Fibroblast of skin of scalp (primary cell): ENCODE measurements at regions not wholly inside any gene's neighbourhood (a gene's known extent, or its start where the extent isn't known, plus 50 kb on each side); places are given as distances from the start of the nearest gene placed in this dataset.

Experiments used
- DNase-seq: peaks from one replicate; pipeline ENCODE4 v3.0.0-alpha.2; 2013

- DNase-seq: no peak
Observed at GRCh38 chr4:166637816-166638215, 596.5 kb downstream of the SPOCK3 start.

DNA sequence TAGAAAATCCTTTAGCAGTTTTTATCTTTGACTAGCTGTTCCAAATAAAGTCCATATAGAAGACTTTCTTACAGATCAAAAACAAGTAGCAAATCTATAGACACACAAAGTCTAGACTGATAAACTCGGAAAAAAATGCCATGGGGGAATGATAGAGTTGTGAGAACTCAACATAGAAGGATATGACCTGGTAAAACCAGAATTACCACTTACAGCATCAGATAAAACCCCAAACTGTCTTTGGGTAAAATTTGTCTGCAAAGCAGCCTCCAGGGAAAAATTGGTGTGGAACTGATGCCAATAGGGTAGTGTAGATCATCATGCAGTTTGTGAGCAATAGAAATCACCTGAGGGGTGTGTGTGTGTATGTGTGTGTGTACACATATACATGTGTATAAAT is 579.1 kb downstream of the SPOCK3 start:
- no peak for DNase-seq

DNA sequence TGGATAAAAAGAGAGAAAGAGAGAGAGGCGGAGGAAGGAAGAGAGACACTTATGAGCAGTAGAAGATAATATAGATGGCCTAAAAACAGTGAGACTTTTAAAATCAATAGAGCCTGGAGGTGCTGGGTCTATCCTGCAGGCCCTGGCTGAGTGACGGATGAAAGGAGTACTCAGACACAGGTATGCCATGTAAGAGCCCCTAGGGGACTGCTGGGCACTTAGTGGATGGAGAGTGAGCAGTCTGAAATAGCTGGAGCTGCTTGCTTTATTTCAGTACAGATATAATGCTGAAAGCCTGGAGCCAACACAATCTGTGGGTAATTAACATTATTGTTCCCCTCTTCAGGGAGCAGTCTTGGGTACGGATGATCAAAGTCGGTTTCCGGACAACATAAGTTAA is 578.6 kb downstream of the SPOCK3 start:
- DNase-seq: no peak

DNA sequence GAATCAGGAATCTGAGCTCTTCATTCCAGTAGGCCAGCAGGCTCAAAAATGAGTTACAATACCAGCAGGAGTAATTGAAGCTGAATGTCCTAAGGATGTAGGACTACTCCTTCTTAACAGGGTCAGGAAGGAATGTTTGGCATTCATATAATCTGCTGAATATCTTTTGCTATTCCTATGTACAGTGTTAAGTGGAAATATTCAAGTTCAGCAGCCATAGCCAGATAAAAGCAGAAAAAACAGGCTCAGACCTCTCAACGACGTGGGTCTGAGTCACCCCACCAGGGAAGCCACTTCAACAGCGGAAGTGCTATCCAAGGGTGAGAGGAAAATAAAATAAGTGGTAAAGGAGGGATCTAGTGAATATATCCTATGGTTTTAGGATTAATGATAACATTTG is 577.0 kb downstream of the SPOCK3 start:
- DNase-seq: peak; percentile 41

DNA sequence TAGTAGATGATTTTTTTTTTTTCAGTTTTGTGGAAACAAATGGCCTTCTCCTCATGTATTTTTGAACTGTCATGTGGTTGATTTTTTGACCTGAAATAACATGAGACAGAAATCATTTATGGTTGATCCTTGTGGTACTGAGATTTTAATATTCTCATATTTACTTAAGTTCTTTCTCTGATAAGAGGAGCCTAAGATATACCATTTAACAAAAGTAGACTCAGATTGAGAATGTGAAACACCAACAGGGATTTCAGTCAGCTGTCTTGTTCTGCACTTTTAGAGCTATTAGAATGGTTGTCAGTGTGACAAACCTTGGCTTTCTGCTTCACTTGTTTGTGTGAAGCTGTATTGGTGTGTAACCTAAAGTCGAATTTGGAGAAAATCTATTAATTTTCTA is 575.7 kb downstream of the SPOCK3 start:
- no peak for DNase-seq

DNA sequence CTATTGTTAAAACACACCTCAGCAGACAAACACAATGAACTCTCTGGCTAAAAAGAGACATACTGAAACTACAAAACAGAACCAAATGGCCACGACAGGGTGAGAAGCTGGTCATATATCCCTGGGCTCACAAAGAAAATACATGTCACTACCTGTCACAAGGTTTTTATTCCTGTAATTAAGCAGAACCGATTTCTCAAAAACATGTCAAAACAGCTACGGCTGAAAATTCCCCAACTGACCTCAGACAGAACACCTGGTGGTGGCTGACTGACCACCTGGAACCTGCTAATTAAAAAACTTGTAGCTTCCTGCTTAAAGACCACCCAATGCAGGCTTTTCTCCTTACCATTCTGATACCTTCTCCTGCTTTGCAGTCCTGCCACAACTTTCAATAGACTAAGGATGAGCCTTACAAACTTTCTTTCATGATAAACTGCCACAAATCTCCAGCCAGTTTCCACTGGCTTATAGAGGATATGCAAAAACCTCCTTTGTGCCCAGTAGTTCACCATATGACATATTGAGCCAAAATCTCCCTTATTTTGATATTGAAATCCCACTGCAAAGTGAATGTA is 571.9 kb downstream of the SPOCK3 start:
- DNase-seq: no peak

GRCh38 chr4:166670341-166670740 is 564.0 kb downstream of the SPOCK3 start:
- DNase-seq: no peak

DNA sequence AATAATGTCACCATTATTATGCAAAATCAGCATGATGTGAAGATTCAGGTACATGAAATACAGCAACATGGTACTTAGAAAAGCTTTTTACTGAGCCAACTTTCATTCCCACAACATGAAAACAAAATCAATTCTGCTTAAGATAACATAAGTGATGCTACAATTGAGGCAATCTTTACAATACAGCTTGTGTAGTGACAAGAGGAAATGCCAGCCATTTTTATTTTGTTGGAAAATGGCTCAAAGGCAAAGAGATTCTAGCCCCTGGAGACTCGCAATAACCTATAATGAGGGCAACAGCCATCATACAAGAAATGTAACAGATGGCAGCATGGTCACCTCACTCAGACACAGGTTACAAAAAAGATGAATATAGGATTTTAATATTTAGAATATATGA is 560.4 kb downstream of the SPOCK3 start:
- no peak for DNase-seq

DNA sequence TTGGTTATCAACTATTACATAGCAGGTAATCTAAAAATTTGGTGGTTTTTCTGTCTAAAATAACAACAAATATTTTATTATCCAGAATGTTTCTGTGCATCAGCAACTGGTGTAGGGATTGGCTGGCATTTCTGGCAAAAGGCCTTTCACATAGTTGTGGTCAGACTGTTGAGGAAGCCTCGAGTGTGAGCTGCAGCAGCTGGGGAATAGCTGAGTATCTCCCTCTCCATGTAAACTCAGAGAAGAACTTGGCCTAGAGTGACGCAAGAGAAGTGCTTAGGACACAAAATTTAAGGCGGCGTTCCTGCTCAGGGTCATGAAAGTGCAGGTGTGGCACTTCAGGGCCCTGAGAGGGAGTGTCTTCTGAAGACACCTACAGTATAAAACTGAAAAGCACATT is 558.9 kb downstream of the SPOCK3 start:
- DNase-seq: peak; percentile 59

- no peak for DNase-seq
Observed at GRCh38 chr4:166680796-166681195, 553.5 kb downstream of the SPOCK3 start.

GRCh38 chr4:166682200-166682599 is 552.1 kb downstream of the SPOCK3 start:
- DNase-seq: no peak
